HepG2 (cell line): ENCODE measurements at regions not wholly inside any gene's neighbourhood (a gene's known extent, or its start where the extent isn't known, plus 50 kb on each side); places are given as distances from the start of the nearest gene placed in this dataset.

Experiments used
- EEA1 ChIP-seq: sonication (generic); formaldehyde crosslinking; IDR thresholded peaks from 2 replicates; pipeline ENCODE4 v1.5.1; 2020; ENCODE audit warnings: mild to moderate bottlenecking, missing genetic modification reagents, borderline replicate concordance
- FOXJ3 ChIP-seq: sonication (generic); formaldehyde crosslinking; IDR thresholded peaks from 2 replicates; pipeline ENCODE4 v1.4.0; 2020; ENCODE audit warnings: missing genetic modification reagents, mild to moderate bottlenecking, borderline replicate concordance
- MEF2D ChIP-seq: sonication (generic); formaldehyde crosslinking; IDR thresholded peaks from 2 replicates; pipeline ENCODE4 v1.5.1; 2020; ENCODE audit warnings: mild to moderate bottlenecking, missing genetic modification reagents
- NCOR1 ChIP-seq: fragments of 200-600 bp; sonication (generic); IDR thresholded peaks from 2 replicates; pipeline ENCODE4 v1.7.0; 2017; ENCODE audit warnings: antibody characterized with exemption, low read length, borderline replicate concordance
- POLR2AphosphoS5 ChIP-seq: IDR thresholded peaks from 2 replicates; pipeline ENCODE4 v1.6.1; 2012; ENCODE audit warnings: low read depth, low read length
- RFXAP ChIP-seq: sonication (generic); formaldehyde crosslinking; IDR thresholded peaks from 2 replicates; pipeline ENCODE4 v1.4.0; 2020; ENCODE audit warnings: missing genetic modification reagents, borderline replicate concordance
- RNF2 ChIP-seq: fragments of 450-650 bp; conservative IDR thresholded peaks from 2 replicates; pipeline ENCODE4 v1.6.1; 2016; ENCODE audit warnings: low read depth
- SMARCC2 ChIP-seq: fragments of 450-650 bp; IDR thresholded peaks from 2 replicates; pipeline ENCODE4 v1.6.1; 2017; ENCODE audit warnings: antibody characterized with exemption, mild to moderate bottlenecking
- SMC3 ChIP-seq: IDR thresholded peaks from 2 replicates; pipeline ENCODE4 v1.6.1; 2011; ENCODE audit warnings: low read length, improper control_type of control experiment
- SP2 ChIP-seq: sonication (generic); formaldehyde crosslinking; IDR thresholded peaks from 2 replicates; pipeline ENCODE4 v1.5.1; 2020; ENCODE audit warnings: mild to moderate bottlenecking, missing genetic modification reagents
- TFDP1 ChIP-seq: IDR thresholded peaks from 2 replicates; pipeline ENCODE4 v1.6.1; 2016; ENCODE audit warnings: missing compliant biosample characterization, missing genetic modification reagents, borderline replicate concordance
- THAP9 ChIP-seq: sonication (generic); formaldehyde crosslinking; IDR thresholded peaks from 2 replicates; pipeline ENCODE4; 2020; ENCODE audit warnings: missing genetic modification reagents, mild to moderate bottlenecking, borderline replicate concordance
- ZKSCAN5 ChIP-seq: sonication (generic); formaldehyde crosslinking; IDR thresholded peaks from 2 replicates; pipeline ENCODE4 v1.5.1; 2020; ENCODE audit warnings: mild to moderate bottlenecking, missing genetic modification reagents
- ZMYM2 ChIP-seq: sonication (generic); formaldehyde crosslinking; IDR thresholded peaks from 2 replicates; pipeline ENCODE4 v1.8.0; 2022; ENCODE audit warnings: mild to moderate bottlenecking, missing genetic modification reagents
- ZNF180 ChIP-seq: sonication (generic); formaldehyde crosslinking; IDR thresholded peaks from 2 replicates; pipeline ENCODE4 v1.4.0; 2020; ENCODE audit warnings: low read depth, missing genetic modification reagents, borderline replicate concordance
- ZNF496 ChIP-seq: sonication (generic); formaldehyde crosslinking; IDR thresholded peaks from 2 replicates; pipeline ENCODE4 v1.8.1; 2023; ENCODE audit warnings: mild to moderate bottlenecking, moderate library complexity, missing genetic modification reagents; ENCODE audit not compliant: insufficient replicate concordance
- ZNF557 ChIP-seq: sonication (generic); formaldehyde crosslinking; IDR thresholded peaks from 2 replicates; pipeline ENCODE4 v1.4.0; 2020; ENCODE audit warnings: missing genetic modification reagents
- ZNF770 ChIP-seq: sonication (generic); formaldehyde crosslinking; IDR thresholded peaks from 2 replicates; pipeline ENCODE4 v1.5.0; 2020; ENCODE audit warnings: mild to moderate bottlenecking, missing genetic modification reagents
- ZNF781 ChIP-seq: sonication (generic); formaldehyde crosslinking; IDR thresholded peaks from 2 replicates; pipeline ENCODE4 v1.5.1; 2020; ENCODE audit warnings: borderline replicate concordance, mild to moderate bottlenecking, missing genetic modification reagents; ENCODE audit errors: not compliant biosample characterization
- ZNF841 ChIP-seq: sonication (generic); formaldehyde crosslinking; IDR thresholded peaks from 2 replicates; pipeline ENCODE4 v1.8.1; 2023; ENCODE audit warnings: missing genetic modification reagents, borderline replicate concordance
- TF ChIP-seq, protein P1 (sequence below): sonication (generic); formaldehyde crosslinking; IDR thresholded peaks from 2 replicates; pipeline ENCODE4 v1.8.1; 2023; ENCODE audit warnings: mild to moderate bottlenecking, missing genetic modification reagents

- TF ChIP-seq ZNF841 (CRISPR knock-in tag) = no peak; the same call in 1 of the 2 replicates
- TF ChIP-seq FOXJ3 (CRISPR knock-in tag) = peak; percentile 97
- TF ChIP-seq SP2 (CRISPR knock-in tag) = no peak
- TF ChIP-seq, protein P1, sequence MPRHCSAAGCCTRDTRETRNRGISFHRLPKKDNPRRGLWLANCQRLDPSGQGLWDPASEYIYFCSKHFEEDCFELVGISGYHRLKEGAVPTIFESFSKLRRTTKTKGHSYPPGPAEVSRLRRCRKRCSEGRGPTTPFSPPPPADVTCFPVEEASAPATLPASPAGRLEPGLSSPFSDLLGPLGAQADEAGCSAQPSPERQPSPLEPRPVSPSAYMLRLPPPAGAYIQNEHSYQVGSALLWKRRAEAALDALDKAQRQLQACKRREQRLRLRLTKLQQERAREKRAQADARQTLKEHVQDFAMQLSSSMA (CRISPR knock-in tag) = peak; percentile 84
- peak; percentile 56 for TF ChIP-seq RNF2
- 0 out of 2 replicates have a peak, but pooled peaks have one; percentile 48 for TF ChIP-seq TFDP1 (CRISPR knock-in tag)
- peak; percentile 89 for TF ChIP-seq ZNF781 (CRISPR knock-in tag)
- peak; percentile 88; the same call in 1 of the 2 replicates for TF ChIP-seq RFXAP
- peak; percentile 84 for TF ChIP-seq MEF2D (CRISPR knock-in tag)
- TF ChIP-seq ZNF770 (CRISPR knock-in tag) = peak; percentile 51; the same call in 1 of the 2 replicates
- no peak for TF ChIP-seq ZNF180 (CRISPR knock-in tag)
- TF ChIP-seq ZNF496 (CRISPR knock-in tag) = no peak
- no peak for TF ChIP-seq POLR2AphosphoS5
- peak; percentile 97 for TF ChIP-seq NCOR1
- 0 out of 2 replicates have a peak, but pooled peaks have one; percentile 83 for TF ChIP-seq EEA1 (CRISPR knock-in tag)
- peak; percentile 56; the same call in 1 of the 2 replicates for TF ChIP-seq SMARCC2
- no peak; the same call in 1 of the 2 replicates for TF ChIP-seq THAP9 (CRISPR knock-in tag)
- TF ChIP-seq ZKSCAN5 (CRISPR knock-in tag) = no peak
- TF ChIP-seq SMC3 = peak; percentile 48
- TF ChIP-seq ZMYM2 = peak; percentile 75; the same call in 1 of the 2 replicates
- peak; percentile 94; the same call in 1 of the 2 replicates for TF ChIP-seq ZNF557 (CRISPR knock-in tag)
Observed at GRCh38 chr14:29028973-29029582, 262.5 kb downstream of the FOXG1 start (continued).
